DMS79 (cell line): ENCODE measurements at regions not wholly inside any gene's neighbourhood (a gene's known extent, or its start where the extent isn't known, plus 50 kb on each side); places are given as distances from the start of the nearest gene placed in this dataset.
"Not testable (repeated sequence)": the region's sequence is repeated elsewhere in the genome, so short reads cannot be mapped to it uniquely, and the experiment has no call there.

ENCODE experiments used
- DNase-seq: peaks from one replicate; lab custom pipeline; 2025; lab: John Stamatoyannopoulos, UW

- DNase-seq = no peak
Measured at GRCh38 chr2:203629699-203630098, 76.7 kb upstream of the CD28 start.

- DNase-seq = no peak
Measured at GRCh38 chr2:203631068-203631757, 75.2 kb upstream of the CD28 start.

GRCh38 chr2:203636588-203637470 lies 69.6 kb upstream of the CD28 start:
- DNase-seq = no peak

GRCh38 chr2:203637471-203638167 lies 68.8 kb upstream of the CD28 start:
- DNase-seq = no peak

GRCh38 chr2:203641865-203642264 lies 64.6 kb upstream of the CD28 start:
- not testable (repeated sequence) for DNase-seq

- not testable (repeated sequence) for DNase-seq
Measured at GRCh38 chr2:203642841-203643240, 63.6 kb upstream of the CD28 start.

GRCh38 chr2:203645831-203646230 lies 60.6 kb upstream of the CD28 start:
- no peak for DNase-seq

- no peak for DNase-seq
Measured at GRCh38 chr2:203646266-203646864, 60.1 kb upstream of the CD28 start.

- DNase-seq = no peak
Measured at GRCh38 chr2:203646961-203647360, 59.5 kb upstream of the CD28 start.

- DNase-seq = no peak
Measured at GRCh38 chr2:203647579-203647978, 58.9 kb upstream of the CD28 start.

GRCh38 chr2:203648273-203648672 lies 58.2 kb upstream of the CD28 start:
- DNase-seq = no peak

GRCh38 chr2:203649176-203649814 lies 57.1 kb upstream of the CD28 start:
- no peak for DNase-seq

- DNase-seq = peak; percentile 4
Measured at GRCh38 chr2:203650860-203651613, 55.4 kb upstream of the CD28 start.

GRCh38 chr2:203651621-203652020 lies 54.8 kb upstream of the CD28 start:
- DNase-seq = no peak

GRCh38 chr2:203654826-203655225 lies 51.6 kb upstream of the CD28 start:
- DNase-seq = no peak

- no peak for DNase-seq
Measured at GRCh38 chr2:203656522-203657287, 49.7 kb upstream of the CD28 start.
